ENCODE measurements at regions not wholly inside any gene's neighbourhood (a gene's known extent, or its start where the extent isn't known, plus 50 kb on each side); places are given as distances from the start of the nearest gene placed in this dataset.

DNA sequence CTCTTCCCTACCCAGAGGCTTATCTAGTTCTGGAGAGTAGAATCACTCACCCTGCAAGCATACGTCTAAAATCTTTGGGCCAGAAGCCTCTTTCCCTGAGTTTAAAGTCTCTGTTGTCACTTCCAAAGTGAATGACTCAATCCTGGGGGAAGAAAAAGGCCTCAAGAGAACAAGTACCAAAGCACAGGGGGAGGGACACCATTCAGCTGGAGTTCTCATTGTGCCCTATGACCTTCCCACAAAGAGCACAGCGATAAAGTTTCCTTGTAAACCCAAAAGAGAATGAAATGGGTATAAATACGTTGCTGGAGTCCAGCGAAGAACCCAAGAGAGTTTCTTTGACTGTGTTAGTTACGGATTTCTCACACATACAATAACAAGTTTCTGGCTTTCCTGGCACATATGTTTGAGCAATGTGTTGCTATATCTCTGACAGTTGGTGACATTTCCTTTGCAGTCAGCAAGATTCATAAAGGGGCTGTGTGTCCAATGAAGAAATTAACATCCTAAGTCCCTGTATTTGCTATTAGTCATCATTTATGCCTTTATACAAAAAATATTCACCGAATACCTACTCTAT, 107.3 kb upstream of the PTPRG start:
- no peaks in the 10 kb centered on the region for H3K4me1 ChIP-seq (ENCODE audit: insufficient read depth, low read length, poor library complexity, severe bottlenecking)
- BruUV-seq (replicated peaks), result no TSS peak
- TF ChIP-seq, protein P1, sequence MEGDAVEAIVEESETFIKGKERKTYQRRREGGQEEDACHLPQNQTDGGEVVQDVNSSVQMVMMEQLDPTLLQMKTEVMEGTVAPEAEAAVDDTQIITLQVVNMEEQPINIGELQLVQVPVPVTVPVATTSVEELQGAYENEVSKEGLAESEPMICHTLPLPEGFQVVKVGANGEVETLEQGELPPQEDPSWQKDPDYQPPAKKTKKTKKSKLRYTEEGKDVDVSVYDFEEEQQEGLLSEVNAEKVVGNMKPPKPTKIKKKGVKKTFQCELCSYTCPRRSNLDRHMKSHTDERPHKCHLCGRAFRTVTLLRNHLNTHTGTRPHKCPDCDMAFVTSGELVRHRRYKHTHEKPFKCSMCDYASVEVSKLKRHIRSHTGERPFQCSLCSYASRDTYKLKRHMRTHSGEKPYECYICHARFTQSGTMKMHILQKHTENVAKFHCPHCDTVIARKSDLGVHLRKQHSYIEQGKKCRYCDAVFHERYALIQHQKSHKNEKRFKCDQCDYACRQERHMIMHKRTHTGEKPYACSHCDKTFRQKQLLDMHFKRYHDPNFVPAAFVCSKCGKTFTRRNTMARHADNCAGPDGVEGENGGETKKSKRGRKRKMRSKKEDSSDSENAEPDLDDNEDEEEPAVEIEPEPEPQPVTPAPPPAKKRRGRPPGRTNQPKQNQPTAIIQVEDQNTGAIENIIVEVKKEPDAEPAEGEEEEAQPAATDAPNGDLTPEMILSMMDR (conservative IDR thresholded peaks at IDR 0.05; ENCODE audit: low read depth, low read length), result no peak
- TF ChIP-seq EZH2 (IDR thresholded peaks at IDR 0.05; ENCODE audit: borderline replicate concordance, low read depth, low read length, poor library complexity, severe bottlenecking), result no peak
- H3K9me3 ChIP-seq (ENCODE audit: low read depth, low read length, poor library complexity, severe bottlenecking), result no peaks in the 10 kb centered on the region
- CTCF ChIA-PET, result no interaction called here
- H3K27ac ChIP-seq (ENCODE audit: low read depth, low read length, poor library complexity, severe bottlenecking), result no peak overlapping the region
- no peaks in the 10 kb centered on the region for H3K27me3 ChIP-seq (replicated peaks; ENCODE audit: insufficient read depth, low read depth, low read length, poor library complexity)
- POLR2A ChIA-PET (ENCODE audit: low non-redundant PET), result no interaction called here
- H3K4me3 ChIP-seq (ENCODE audit: low read depth, low read length, poor library complexity, severe bottlenecking), result no peak overlapping the region
- intact Hi-C loops (cut with micrococcal nuclease; ENCODE audit: unreplicated experiment), result no loop called here
- no peaks in the 10 kb centered on the region for H3K36me3 ChIP-seq (ENCODE audit: insufficient read depth, low read length, poor library complexity, severe bottlenecking)
- no peak for DNase-seq (ENCODE audit: low spot score)

DNA sequence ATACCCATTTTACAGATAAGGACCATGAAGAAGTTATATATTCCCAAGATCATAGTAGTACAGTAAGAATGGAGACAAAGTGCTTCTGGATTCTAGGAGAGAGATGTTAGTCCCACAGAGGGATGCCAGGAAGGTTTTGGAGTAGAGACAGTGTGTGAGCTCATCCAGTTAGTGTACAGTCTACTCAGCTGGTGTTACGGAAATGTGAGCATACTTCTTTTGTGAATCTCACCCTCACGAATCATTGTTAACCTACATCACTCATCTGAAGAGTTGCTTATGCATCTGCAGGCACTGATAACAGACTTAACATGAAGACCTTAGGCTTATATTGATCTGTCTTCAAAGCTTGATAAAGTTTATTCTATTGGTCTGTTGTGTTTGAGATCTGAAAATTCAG, 106.6 kb upstream of the PTPRG start:
- Histone ChIP-seq H3K36me3 (ENCODE audit: insufficient read depth, low read length, poor library complexity, severe bottlenecking) (no peaks in the 10 kb centered on the region), H3K4me3 (ENCODE audit: low read depth, low read length, poor library complexity, severe bottlenecking) (no peak overlapping the region), H3K27me3 (replicated peaks; ENCODE audit: insufficient read depth, low read depth, low read length, poor library complexity) (no peaks in the 10 kb centered on the region), H3K9me3 (ENCODE audit: low read depth, low read length, poor library complexity, severe bottlenecking) (no peaks in the 10 kb centered on the region), H3K27ac (ENCODE audit: low read depth, low read length, poor library complexity, severe bottlenecking) (no peak overlapping the region), H3K4me1 (ENCODE audit: insufficient read depth, low read length, poor library complexity, severe bottlenecking) (no peaks in the 10 kb centered on the region)
- intact Hi-C loops (cut with micrococcal nuclease; ENCODE audit: unreplicated experiment), result no loop called here
- no TSS peak for BruUV-seq (replicated peaks)
- TF ChIP-seq EZH2 (IDR thresholded peaks at IDR 0.05; ENCODE audit: borderline replicate concordance, low read depth, low read length, poor library complexity, severe bottlenecking), result no peak
- TF ChIP-seq, protein P1 (conservative IDR thresholded peaks at IDR 0.05; ENCODE audit: low read depth, low read length), result no peak
- ChIA-PET CTCF (no interaction called here), POLR2A (ENCODE audit: low non-redundant PET) (no interaction called here)
- DNase-seq (ENCODE audit: low spot score), result no peak

DNA sequence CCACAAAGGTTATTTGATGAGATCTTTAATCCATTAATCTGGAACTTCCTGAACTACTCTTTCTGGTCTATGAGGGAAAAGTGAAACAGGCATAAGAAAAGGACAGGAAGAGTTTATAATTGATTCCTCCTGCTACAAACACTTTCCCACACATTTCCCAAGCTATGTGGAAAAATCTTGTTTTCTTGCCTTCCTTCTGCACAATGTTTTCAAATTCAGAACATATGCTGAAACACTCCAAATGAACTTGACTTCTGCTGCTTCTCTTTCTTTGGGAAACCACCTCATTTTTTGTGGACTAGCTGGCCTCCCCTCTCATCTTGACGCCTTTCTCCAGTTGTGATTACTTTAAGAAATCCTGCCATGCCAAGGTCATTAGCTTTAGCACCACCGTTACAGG, 100.7 kb upstream of the PTPRG start:
- no peaks in the 10 kb centered on the region for H3K27me3 ChIP-seq (replicated peaks; ENCODE audit: insufficient read depth, low read depth, low read length, poor library complexity)
- no peaks in the 10 kb centered on the region for H3K36me3 ChIP-seq (ENCODE audit: insufficient read depth, low read length, poor library complexity, severe bottlenecking)
- CTCF ChIA-PET, result no interaction called here
- intact Hi-C loops (cut with micrococcal nuclease; ENCODE audit: unreplicated experiment), result no loop called here
- H3K27ac ChIP-seq (ENCODE audit: low read depth, low read length, poor library complexity, severe bottlenecking), result no peak overlapping the region
- POLR2A ChIA-PET (ENCODE audit: low non-redundant PET), result interaction anchor here (0.6 kb wide), 1 partner anchor 118 kb away, joined by 3 read pairs; no protein-coding TSS in a partner anchor
- no peaks in the 10 kb centered on the region for H3K9me3 ChIP-seq (ENCODE audit: low read depth, low read length, poor library complexity, severe bottlenecking)
- peak; percentile 4 for DNase-seq (ENCODE audit: low spot score)
- BruUV-seq (replicated peaks), result no TSS peak
- TF ChIP-seq EZH2 (IDR thresholded peaks at IDR 0.05; ENCODE audit: borderline replicate concordance, low read depth, low read length, poor library complexity, severe bottlenecking), result no peak
- TF ChIP-seq, protein P1 (conservative IDR thresholded peaks at IDR 0.05; ENCODE audit: low read depth, low read length), result no peak
- H3K4me1 ChIP-seq (ENCODE audit: insufficient read depth, low read length, poor library complexity, severe bottlenecking), result no peaks in the 10 kb centered on the region
- no peak overlapping the region for H3K4me3 ChIP-seq (ENCODE audit: low read depth, low read length, poor library complexity, severe bottlenecking)

Measured in A673 (cell line).